ENCODE measurements at regions not wholly inside any gene's neighbourhood (a gene's known extent, or its start where the extent isn't known, plus 50 kb on each side); places are given as distances from the start of the nearest gene placed in this dataset.

- TF ChIP-seq CTCF (IDR thresholded peaks at IDR 0.05; ENCODE audit: low read depth, low read length) (no peak), MYC (IDR thresholded peaks at IDR 0.05; ENCODE audit: low read depth, low read length) (no peak), POLR2A (IDR thresholded peaks at IDR 0.05; ENCODE audit: extremely low read depth, insufficient read length) (no peak)
- TF ChIP-seq, protein P1, sequence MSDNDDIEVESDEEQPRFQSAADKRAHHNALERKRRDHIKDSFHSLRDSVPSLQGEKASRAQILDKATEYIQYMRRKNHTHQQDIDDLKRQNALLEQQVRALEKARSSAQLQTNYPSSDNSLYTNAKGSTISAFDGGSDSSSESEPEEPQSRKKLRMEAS (IDR thresholded peaks at IDR 0.05; ENCODE audit: low read depth, low read length) = no peak
These were observed 169.0 kb upstream of the TSC22D2 start for GRCh38 chr3:150238995-150239619.

Measured in NB4 (cell line).